CD4-positive, CD25-positive, alpha-beta regulatory T cell (primary cell): ENCODE measurements at regions not wholly inside any gene's neighbourhood (a gene's known extent, or its start where the extent isn't known, plus 50 kb on each side); places are given as distances from the start of the nearest gene placed in this dataset.

Experiments used
- ATAC-seq, 2 donors: fragments of 150-1000 bp; cut with Tn5 transposase; one replicate each; pipeline ENCODE4 v1.10.0; 2021; ENCODE audit warnings: low read depth in 2 of 2, moderate number of reproducible peaks in 2 of 2, moderate library complexity in 1 of 2
- DNase-seq, 3 donors: peaks; one replicate each; pipeline versions ENCODE4 v3.0.0 to v3.0.0-alpha.2; 2012 to 2022; ENCODE audit warnings: mixed read lengths in 1 of 3
- H3K27ac ChIP-seq: one replicate; pipeline ENCODE4 v1.7.0; 2013; ENCODE audit warnings: mild to moderate bottlenecking, low read length; ENCODE audit not compliant: insufficient read depth, poor library complexity, severe bottlenecking
- H3K27me3 ChIP-seq: one replicate; pipeline ENCODE4 v1.7.0; 2013; ENCODE audit warnings: low read length; ENCODE audit not compliant: control insufficient read depth, insufficient read depth
- H3K36me3 ChIP-seq: one replicate; pipeline ENCODE4 v1.7.0; 2013; ENCODE audit warnings: mild to moderate bottlenecking, low read length, moderate library complexity; ENCODE audit not compliant: control insufficient read depth, insufficient read depth
- H3K4me1 ChIP-seq: 2 replicates; pipeline ENCODE4 v1.7.0; 2013; ENCODE audit warnings: mild to moderate bottlenecking, low read length; ENCODE audit not compliant: insufficient read depth, control insufficient read depth, poor library complexity, severe bottlenecking
- H3K4me3 ChIP-seq: one replicate; pipeline ENCODE4 v1.7.0; 2013; ENCODE audit warnings: low read depth, mild to moderate bottlenecking, low read length, moderate library complexity
- H3K9me3 ChIP-seq, 2 experiments: 1 replicate in 1 of 2; 2 replicates in 1 of 2; pipeline ENCODE4 v1.7.0; 2013; ENCODE audit warnings: low read length in 2 of 2, mild to moderate bottlenecking in 1 of 2, moderate library complexity in 1 of 2; ENCODE audit not compliant: control insufficient read depth in 2 of 2
- H3K27ac Mint-ChIP-seq, 3 donors: one replicate each; pipeline ENCODE4 v1.8.0; 2020 to 2022; ENCODE audit warnings: mild to moderate bottlenecking in 3 of 3, mixed read lengths in 3 of 3, moderate library complexity in 2 of 3
- H3K27me3 Mint-ChIP-seq: one replicate; pipeline ENCODE4 v1.8.0; 2022; ENCODE audit warnings: mild to moderate bottlenecking, mixed read lengths
- H3K36me3 Mint-ChIP-seq: one replicate; pipeline ENCODE4 v1.8.0; 2020; ENCODE audit warnings: mixed read lengths
- H3K4me1 Mint-ChIP-seq, 4 donors: one replicate each; pipeline ENCODE4 v1.8.0; 2020 to 2022; ENCODE audit warnings: mixed read lengths in 4 of 4, mild to moderate bottlenecking in 1 of 4
- H3K4me3 Mint-ChIP-seq, 4 donors: one replicate each; pipeline ENCODE4 v1.8.0; 2020 to 2022; ENCODE audit warnings: mild to moderate bottlenecking in 4 of 4, mixed read lengths in 4 of 4, moderate library complexity in 3 of 4
- H3K9me3 Mint-ChIP-seq, 7 donors: one replicate each; pipeline ENCODE4 v1.8.0; 2020 to 2022; ENCODE audit warnings: mixed read lengths in 7 of 7, mild to moderate bottlenecking in 3 of 7, moderate library complexity in 2 of 7

GRCh38 chr15:53462651-53463050, 296.8 kb downstream of the WDR72 start:
- H3K4me1 Mint-ChIP-seq: no peaks in the 10 kb centered on the region
- DNase-seq (no peak), ATAC-seq (no peak)
- H3K4me1 ChIP-seq: no peaks in the 10 kb centered on the region
- H3K4me3 ChIP-seq: no peak overlapping the region
- H3K9me3 ChIP-seq: no peaks in the 10 kb centered on the region
- H3K27me3 Mint-ChIP-seq: no peaks in the 10 kb centered on the region
- H3K27ac ChIP-seq: no peak overlapping the region
- H3K9me3 Mint-ChIP-seq: peaks cover 0 to 4% (median 0%) of the 10 kb centered on the region in 7 donors
- no peaks in the 10 kb centered on the region for H3K36me3 ChIP-seq
- no peaks in the 10 kb centered on the region for H3K36me3 Mint-ChIP-seq
- no peak overlapping the region for H3K4me3 Mint-ChIP-seq
- H3K27me3 ChIP-seq: no peaks in the 10 kb centered on the region
- H3K27ac Mint-ChIP-seq: no peak overlapping the region

- Mint-ChIP-seq H3K36me3 (no peaks in the 10 kb centered on the region), H3K9me3 (peaks cover 0 to 4% (median 0%) of the 10 kb centered on the region in 7 donors), H3K4me1 (no peaks in the 10 kb centered on the region), H3K27me3 (no peaks in the 10 kb centered on the region), H3K4me3 (no peak overlapping the region), H3K27ac (no peak overlapping the region)
- DNase-seq (no peak), ATAC-seq (no peak)
- H3K9me3 ChIP-seq: no peaks in the 10 kb centered on the region
- H3K4me3 ChIP-seq: no peak overlapping the region
- H3K36me3 ChIP-seq: no peaks in the 10 kb centered on the region
- H3K27ac ChIP-seq: no peak overlapping the region
- H3K27me3 ChIP-seq: no peaks in the 10 kb centered on the region
- no peaks in the 10 kb centered on the region for H3K4me1 ChIP-seq
Measured at GRCh38 chr15:53461677-53462076, 297.8 kb downstream of the WDR72 start.

GRCh38 chr15:53458736-53459135, 300.7 kb downstream of the WDR72 start:
- Mint-ChIP-seq H3K27me3 (no peaks in the 10 kb centered on the region), H3K36me3 (no peaks in the 10 kb centered on the region), H3K27ac (no peak overlapping the region), H3K4me3 (no peak overlapping the region), H3K4me1 (no peaks in the 10 kb centered on the region), H3K9me3 (peaks cover 0 to 3% (median 0%) of the 10 kb centered on the region in 7 donors)
- H3K27me3 ChIP-seq: no peaks in the 10 kb centered on the region
- H3K9me3 ChIP-seq: no peaks in the 10 kb centered on the region
- no peak for DNase-seq
- ATAC-seq: no peak
- no peaks in the 10 kb centered on the region for H3K4me1 ChIP-seq
- no peaks in the 10 kb centered on the region for H3K36me3 ChIP-seq
- H3K27ac ChIP-seq: no peak overlapping the region
- no peak overlapping the region for H3K4me3 ChIP-seq

GRCh38 chr15:53457479-53457878, 302.0 kb downstream of the WDR72 start:
- ATAC-seq (no peak), DNase-seq (no peak)
- Histone ChIP-seq H3K36me3 (no peaks in the 10 kb centered on the region), H3K9me3 (no peaks in the 10 kb centered on the region), H3K4me3 (no peak overlapping the region), H3K27ac (no peak overlapping the region), H3K27me3 (no peaks in the 10 kb centered on the region), H3K4me1 (no peaks in the 10 kb centered on the region)
- H3K4me1 Mint-ChIP-seq: no peaks in the 10 kb centered on the region
- peaks cover 4% of the 10 kb centered on the region for H3K27me3 Mint-ChIP-seq
- H3K36me3 Mint-ChIP-seq: no peaks in the 10 kb centered on the region
- no peak overlapping the region for H3K27ac Mint-ChIP-seq
- H3K4me3 Mint-ChIP-seq: no peak overlapping the region
- H3K9me3 Mint-ChIP-seq: peaks cover 0 to 2% (median 0%) of the 10 kb centered on the region in 7 donors

GRCh38 chr15:53454843-53455721, 304.4 kb downstream of the WDR72 start:
- Histone ChIP-seq H3K27me3 (no peaks in the 10 kb centered on the region), H3K4me3 (no peak overlapping the region), H3K27ac (no peak overlapping the region), H3K36me3 (no peaks in the 10 kb centered on the region), H3K9me3 (no peaks in the 10 kb centered on the region), H3K4me1 (no peaks in the 10 kb centered on the region)
- no peak overlapping the region for H3K4me3 Mint-ChIP-seq
- no peaks in the 10 kb centered on the region for H3K36me3 Mint-ChIP-seq
- no peak for ATAC-seq
- H3K27me3 Mint-ChIP-seq: peaks cover 4% of the 10 kb centered on the region
- no peak overlapping the region for H3K27ac Mint-ChIP-seq
- no peaks in the 10 kb centered on the region for H3K4me1 Mint-ChIP-seq
- DNase-seq: no peak
- peaks cover 0 to 2% (median 0%) of the 10 kb centered on the region in 7 donors for H3K9me3 Mint-ChIP-seq

- no peaks in the 10 kb centered on the region for H3K4me1 ChIP-seq
- H3K27ac ChIP-seq: no peak overlapping the region
- no peaks in the 10 kb centered on the region for H3K4me1 Mint-ChIP-seq
- no peaks in the 10 kb centered on the region for H3K27me3 ChIP-seq
- H3K36me3 Mint-ChIP-seq: no peaks in the 10 kb centered on the region
- H3K4me3 ChIP-seq: no peak overlapping the region
- peaks cover 4% of the 10 kb centered on the region for H3K27me3 Mint-ChIP-seq
- no peak for ATAC-seq
- no peak overlapping the region for H3K4me3 Mint-ChIP-seq
- H3K9me3 ChIP-seq: no peaks in the 10 kb centered on the region
- H3K36me3 ChIP-seq: no peaks in the 10 kb centered on the region
- no peak overlapping the region for H3K27ac Mint-ChIP-seq
- peaks cover 0 to 2% (median 0%) of the 10 kb centered on the region in 7 donors for H3K9me3 Mint-ChIP-seq
- no peak for DNase-seq
Measured at GRCh38 chr15:53454535-53454842, 305.0 kb downstream of the WDR72 start.

GRCh38 chr15:53453253-53454105, 306.0 kb downstream of the WDR72 start:
- peaks cover 4% of the 10 kb centered on the region for H3K27me3 Mint-ChIP-seq

More at GRCh38 chr15:53453253-53454105, 306.0 kb downstream of the WDR72 start:
- no peak overlapping the region for H3K27ac Mint-ChIP-seq
- DNase-seq (no peak), ATAC-seq (no peak)
- no peak overlapping the region for H3K4me3 ChIP-seq
- no peaks in the 10 kb centered on the region for H3K4me1 Mint-ChIP-seq
- H3K27ac ChIP-seq: no peak overlapping the region
- no peaks in the 10 kb centered on the region for H3K4me1 ChIP-seq
- no peaks in the 10 kb centered on the region for H3K27me3 ChIP-seq
- no peaks in the 10 kb centered on the region for H3K36me3 Mint-ChIP-seq
- peaks cover 0 to 2% (median 0%) of the 10 kb centered on the region in 7 donors for H3K9me3 Mint-ChIP-seq
- H3K36me3 ChIP-seq: no peaks in the 10 kb centered on the region
- no peaks in the 10 kb centered on the region for H3K9me3 ChIP-seq
- H3K4me3 Mint-ChIP-seq: no peak overlapping the region
